Ecto neural progenitor cell (in vitro differentiated cells): ENCODE measurements at regions not wholly inside any gene's neighbourhood (a gene's known extent, or its start where the extent isn't known, plus 50 kb on each side); places are given as distances from the start of the nearest gene placed in this dataset.

Experiments
- DNase-seq: peaks from one replicate; pipeline ENCODE4 v3.0.0-alpha.2; 2018; ENCODE audit warnings: low spot score

DNA sequence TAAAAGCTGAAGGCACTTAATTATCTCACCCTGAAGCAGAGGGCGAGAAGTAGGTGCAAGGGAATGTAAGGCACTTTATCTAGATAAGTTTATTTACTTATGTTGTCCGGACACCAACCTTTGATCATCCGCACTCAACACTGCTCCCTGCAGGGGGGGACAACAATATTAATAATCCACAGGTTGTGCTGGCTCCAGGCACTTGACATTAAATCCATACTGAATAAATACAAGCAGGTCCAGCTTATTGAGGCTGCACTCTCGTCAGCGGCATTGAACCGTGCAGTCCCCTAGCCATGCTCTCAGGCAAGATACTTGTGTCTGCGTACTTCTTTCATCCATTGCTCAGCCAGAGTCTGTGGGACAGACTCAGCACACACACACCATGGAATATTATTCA lies 374.5 kb upstream of the NBEA start:
- DNase-seq, result no peak

DNA sequence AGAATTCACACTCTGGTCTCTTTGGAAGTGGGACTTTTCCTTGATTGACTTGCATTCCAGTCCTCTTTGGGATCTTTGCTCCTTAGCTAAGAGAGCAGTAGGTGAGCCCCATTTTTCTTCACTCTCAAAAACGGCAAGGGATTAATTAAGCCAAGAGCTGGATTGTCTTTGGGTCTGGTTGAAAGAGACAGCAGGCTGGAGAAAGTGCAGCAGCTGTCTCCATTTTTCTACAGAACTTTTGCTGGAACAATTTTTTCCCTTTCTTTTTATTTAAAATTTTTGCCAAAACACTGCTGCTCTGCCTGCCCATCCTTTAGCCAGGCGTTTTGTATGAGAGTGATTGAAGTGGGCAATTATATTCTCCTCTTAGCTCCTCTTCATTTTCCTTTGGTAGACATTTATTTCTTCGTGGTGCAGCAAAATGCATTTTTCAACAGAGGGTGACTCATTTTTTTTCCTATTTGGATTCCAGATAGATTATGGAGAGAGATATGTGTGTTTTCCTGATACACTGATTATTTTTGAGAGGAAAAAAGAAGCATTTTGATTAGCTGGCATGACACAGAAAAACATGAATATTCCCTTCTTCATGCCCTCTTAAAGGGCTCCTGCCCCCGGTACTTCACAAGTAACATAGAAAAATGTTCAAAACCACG lies 371.2 kb upstream of the NBEA start:
- DNase-seq, result no peak

DNA sequence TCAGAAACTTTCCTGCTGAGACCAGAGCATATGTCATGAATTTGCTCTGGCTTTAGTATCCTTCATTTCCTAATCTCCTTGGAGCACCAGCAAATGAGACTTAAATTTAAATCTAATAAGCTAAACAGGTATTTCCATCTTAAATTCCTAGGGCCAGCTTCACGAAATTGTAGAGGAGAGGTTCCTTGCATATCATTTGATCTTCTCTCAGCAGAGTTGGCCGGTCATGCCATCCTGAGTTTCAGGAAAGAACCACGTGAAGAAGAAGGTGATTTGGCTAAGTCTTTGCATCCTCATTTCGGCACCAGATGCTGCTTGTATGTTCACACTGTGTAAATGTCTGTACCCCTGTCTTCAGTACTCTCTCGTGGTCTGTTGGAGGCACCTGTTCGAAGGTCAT lies 370.4 kb upstream of the NBEA start:
- no peak for DNase-seq

DNA sequence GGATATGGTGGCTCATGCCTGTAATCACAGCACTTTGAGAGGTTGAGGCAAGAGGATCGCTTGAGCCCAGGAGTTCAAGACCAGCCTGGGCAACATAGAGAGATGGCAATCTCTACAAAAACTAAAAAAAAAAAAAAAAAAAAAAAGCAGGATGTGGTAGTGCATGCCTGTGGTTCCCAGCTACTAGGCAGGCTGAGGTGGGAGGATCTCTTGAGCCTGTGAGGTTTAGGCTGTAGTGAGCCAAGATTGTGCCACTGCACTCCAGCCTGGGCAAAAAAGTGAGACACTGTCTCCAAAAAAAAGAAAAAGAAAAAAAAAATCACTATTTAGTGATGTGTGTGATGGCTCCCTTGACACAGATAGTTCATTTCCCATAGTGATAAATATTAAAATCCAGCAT lies 365.0 kb upstream of the NBEA start:
- no peak for DNase-seq

DNA sequence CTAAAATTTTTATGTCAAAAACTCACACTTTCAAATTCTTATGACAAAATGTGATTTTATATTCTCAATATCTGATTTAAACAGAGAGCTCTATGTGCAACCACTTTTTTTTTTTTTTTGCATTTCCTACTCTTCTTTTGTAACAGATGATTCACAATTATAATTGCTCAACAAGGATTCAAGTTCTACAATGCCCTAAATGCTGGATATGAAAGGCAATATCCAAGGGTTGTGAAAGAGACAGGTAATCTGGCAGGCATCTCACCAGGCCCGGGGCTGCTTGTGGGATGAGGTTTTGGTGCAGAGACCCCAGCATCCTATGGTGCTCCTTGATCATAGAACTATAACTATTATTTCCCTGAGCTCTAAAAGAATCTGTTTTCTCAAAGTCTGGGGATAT lies 363.6 kb upstream of the NBEA start:
- DNase-seq, result no peak

DNA sequence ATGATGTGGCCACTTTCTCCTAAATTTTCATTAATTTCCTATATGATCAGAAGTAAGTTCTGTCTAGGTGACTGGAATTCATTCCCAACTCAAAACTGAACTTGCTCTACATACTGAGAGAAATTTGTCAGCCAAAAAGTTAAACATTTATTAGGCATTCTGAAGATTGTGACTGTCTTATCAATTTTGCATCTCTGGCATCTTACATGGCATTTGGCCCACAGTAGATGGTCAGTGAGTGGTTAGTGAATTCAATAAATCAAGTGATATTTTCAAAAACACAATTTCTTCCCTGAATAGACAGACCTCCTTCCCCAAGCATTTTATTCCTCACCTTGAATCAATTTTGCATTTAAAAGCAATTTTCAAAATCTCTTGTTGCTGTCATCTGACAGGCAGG lies 363.2 kb upstream of the NBEA start:
- DNase-seq, result no peak

DNA sequence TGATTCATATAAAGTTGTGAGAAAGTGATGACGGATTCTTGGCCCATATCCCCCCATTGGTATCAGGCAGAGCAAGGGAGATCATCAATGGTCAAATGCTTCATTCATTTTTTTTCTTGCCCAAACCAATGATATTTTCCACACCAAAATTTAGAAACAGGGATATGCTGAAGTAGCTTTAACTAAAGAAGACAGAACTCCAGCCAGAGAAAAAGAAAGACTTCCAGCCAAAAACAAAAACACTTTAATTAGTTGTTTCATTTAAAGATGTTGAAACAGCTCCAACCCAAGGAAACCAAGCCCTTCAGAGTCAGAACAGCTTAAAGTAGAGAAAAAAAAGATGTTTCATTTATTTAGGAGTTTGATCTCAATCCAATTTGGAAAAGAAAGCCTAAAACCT lies 358.9 kb upstream of the NBEA start:
- DNase-seq, result no peak

DNA sequence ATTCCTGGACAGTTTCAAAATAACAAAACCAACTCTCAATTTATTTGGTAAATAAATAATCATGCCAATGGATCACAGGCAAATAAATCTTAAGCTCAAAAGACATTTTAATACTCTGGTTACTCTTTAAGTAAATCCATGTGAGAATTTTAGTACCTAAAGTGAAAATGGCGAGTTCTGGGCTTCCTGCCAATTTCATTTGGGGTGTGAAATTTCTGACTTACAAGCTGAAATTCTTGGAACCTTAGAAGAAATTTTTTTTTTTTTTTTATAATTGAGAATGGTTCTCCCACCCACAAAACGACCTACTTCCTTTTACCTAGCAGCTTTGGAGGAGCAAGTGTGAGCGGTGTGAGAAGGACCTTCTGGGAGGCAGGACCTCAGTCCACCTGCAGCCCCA lies 354.5 kb upstream of the NBEA start:
- DNase-seq, result no peak

DNA sequence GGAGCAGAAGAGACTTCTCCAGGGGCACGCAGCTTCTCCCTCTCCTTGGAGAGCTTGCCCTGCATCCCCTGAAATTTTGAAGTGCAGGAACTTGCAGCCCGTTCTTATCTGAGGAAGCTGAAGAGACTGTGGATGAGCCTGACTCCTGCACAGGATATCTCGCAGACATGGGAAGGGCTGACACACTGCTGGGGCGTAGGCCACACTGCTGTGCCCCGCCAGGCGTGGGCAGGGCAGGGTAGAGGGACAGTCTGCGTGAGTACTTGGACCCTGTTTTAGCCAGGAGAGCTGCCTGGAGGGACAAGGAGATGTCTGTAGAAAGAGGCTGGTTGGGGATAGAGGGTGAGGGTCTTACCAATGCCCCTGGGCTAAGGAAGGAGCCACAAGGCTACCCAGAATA lies 353.7 kb upstream of the NBEA start:
- DNase-seq, result no peak

DNA sequence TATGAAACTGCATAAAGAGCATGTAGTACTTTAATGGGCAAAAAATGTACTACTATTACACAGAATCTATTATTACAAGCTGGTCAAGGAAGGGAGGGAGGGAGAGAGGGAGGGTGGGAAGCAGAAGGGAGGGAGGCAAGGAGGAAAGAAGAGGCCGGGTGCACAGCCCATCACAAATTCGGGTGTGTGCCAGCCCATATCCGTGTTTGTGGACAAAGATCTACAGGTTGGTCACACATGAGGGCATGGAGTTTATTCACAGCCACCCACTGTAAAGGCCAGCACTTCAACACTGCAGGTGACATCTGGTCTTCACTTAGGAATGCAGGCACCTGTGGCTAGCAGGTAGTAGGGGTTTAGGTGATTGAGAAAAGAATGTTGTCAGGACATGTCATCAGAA lies 352.5 kb upstream of the NBEA start:
- no peak for DNase-seq

DNA sequence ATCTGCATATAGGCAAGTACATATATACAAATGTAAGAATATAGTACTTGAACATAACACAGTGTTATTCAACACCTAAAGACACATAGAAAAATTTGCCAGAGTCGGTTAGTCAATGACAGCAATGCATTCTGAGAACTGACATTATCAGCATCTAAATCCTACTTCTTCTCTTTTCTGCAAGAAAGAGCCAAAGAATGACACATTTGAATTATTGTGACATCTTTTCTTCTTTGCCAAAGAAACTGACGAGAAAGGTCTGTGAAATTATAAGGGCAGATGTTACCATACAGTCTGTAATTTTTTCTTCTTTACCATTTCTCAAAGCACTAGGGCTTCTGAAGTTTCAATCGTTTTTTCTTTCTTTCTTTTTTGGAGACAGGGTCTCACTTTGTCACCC lies 350.9 kb upstream of the NBEA start:
- DNase-seq, result no peak

DNA sequence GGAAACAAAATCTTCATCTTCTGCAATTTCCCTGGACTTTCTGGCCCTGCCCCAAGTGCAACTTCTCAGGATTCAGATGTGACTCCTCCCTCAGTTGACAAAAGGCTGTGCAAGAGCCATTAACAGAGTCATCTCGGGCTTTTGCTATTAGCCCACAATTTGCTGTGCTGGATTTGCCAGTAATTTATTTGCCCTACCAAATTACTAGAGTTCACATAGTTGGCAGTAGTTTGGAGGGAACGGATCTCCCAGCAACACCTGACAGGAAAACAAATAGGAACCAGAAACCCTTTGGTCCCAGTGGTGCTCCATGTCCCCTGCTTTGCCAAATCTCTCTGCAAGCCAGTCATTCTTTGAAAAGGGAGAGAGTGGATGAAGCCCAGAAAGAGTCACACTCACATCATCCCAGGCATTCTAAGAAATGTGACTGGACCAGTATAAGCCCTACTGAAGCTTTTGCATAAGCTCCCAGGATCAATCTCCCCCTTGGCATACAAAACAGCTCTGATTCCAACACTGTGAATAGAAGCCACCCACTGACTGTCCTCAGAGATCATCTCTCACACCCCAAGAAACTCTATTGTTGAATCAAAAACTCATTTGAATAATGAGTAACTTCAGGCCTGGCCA lies 350.1 kb upstream of the NBEA start:
- no peak for DNase-seq

DNA sequence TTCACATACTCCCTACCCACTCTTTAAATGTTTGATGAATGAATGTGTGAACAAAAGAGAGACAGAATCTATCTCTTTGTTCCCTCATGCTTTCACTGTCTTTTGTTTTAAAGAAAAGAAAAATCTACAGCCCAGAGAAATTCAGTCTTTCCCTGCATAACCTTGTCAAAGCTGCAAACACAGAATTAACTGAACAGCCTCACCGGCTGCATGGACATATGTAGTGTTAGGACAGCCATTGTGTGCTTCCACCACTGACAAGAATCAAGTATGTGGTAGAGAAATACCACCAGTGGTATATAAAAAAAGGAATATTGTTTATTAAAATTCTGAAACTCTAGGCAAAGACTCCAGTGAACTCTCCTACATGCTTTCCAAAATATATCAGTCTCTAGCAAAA lies 348.4 kb upstream of the NBEA start:
- no peak for DNase-seq

DNA sequence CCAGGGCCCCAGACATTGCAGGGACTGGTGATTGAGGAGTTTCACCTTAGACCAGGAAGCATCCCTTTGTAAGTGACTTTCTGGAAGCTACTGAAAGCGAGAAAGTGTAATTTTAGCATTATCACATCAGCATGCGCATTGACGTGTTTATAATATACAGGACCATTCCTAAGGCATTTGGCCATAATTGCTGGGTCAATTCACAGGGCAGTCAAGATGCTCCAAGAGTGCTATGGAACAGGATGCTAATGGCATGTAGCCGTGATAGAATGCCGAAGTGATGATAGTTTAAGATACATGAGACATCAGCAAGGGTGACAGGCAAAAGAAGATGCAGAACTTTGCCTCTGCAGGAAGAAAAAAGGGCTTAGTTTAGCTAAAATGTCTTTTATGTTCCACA lies 347.6 kb upstream of the NBEA start:
- DNase-seq, result no peak

DNA sequence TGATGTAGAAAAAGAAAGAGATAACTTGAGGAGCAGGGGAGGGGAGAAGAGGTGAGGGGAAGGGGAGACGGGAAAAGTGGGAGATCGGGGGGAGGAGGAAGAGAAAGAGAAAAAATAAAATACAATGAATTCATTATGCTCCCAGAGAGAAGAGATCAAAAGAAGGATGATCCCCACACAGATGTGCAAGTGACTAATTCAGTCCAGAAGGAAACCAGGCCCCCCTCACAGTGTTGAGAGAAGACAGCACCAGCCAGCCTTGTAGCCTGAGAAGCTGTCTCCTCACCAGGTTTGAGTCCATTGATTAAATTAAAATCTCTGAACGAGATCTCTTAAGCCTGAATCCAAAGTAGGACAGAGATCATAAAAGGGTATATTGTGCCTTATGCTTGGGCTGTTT lies 333.7 kb upstream of the NBEA start:
- no peak for DNase-seq

DNA sequence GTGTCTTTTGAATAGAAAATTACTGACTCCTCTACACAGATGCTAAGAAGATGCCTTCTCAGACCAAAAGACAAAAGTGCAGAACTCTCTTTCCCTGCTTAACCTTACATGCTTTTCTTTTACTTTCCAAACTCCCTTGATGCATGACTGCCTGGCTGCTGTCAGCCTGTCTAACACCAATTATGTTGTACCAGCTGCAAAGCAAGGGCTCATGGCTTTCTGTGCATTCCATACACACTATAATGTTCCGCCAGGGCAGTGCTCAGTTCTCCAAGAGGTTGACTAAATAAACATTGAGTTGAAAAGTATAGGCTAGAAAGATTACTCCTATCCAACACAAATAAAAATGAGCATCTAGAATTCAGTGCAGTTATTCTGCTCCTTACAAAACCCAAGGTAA lies 330.4 kb upstream of the NBEA start:
- no peak for DNase-seq

DNA sequence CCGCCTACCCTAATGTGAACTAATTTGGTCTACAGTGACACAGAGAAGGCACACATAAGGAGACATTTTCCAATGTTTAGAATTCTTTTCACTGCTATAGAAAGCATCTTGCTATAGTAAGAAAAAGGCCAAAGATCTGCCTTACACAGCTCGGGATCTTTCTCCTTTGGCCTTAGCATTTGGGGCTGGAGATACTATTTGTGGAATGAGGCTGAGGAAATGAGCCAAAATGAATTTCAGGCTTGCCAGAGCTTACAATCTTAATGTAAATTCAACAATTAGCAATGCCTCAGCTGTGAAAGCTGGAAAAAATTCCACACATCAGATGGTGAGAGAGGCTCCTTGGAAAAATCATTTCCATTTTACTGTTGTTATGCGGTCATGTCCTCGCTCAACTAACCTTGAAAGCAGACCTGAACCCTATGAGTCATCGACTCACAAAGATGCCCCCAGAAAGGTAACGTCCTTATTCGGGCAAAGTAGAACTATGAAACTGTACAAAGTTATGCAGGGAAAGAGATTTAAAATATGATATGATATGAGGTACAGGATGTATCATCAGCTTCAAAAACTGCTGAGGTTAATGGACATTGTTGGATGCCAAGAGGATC lies 324.5 kb upstream of the NBEA start:
- DNase-seq, result no peak

DNA sequence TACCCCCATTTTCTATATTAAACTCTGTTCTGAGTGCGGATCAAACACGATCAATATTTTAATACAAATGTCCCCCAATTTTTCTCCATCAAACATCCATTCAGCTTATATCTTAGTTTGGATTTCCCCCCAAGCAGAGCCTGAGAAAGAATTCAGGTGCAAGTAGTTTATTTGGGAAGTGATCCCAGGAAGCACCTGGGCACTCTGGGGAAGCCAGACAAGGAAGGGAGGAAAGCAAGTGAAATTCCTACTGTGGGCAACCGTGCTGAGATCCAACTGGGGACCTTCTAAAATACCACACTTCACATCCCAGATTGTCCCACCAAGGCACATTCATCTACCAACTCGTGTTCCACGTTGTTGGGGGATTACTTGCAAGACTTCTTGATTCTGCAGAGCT lies 323.4 kb upstream of the NBEA start:
- no peak for DNase-seq

DNA sequence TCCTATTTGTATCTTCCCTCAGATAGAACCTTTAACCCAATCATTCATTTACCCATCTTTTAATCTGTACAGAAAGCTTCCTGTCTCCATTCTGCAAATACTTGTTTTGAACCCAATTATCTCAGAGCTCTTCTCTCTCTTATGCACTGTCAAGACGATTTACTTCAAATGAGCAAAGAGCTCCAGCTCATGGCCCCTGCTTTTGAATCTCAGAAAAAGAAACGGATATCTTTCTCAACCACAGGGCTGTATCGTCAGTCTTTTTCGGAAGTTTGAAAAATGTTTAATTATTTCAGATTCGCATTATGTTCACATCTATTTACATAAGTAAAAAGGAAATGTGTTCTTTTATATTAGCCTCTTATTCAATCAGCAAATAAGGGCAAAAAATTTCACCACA lies 322.7 kb upstream of the NBEA start:
- no peak for DNase-seq

DNA sequence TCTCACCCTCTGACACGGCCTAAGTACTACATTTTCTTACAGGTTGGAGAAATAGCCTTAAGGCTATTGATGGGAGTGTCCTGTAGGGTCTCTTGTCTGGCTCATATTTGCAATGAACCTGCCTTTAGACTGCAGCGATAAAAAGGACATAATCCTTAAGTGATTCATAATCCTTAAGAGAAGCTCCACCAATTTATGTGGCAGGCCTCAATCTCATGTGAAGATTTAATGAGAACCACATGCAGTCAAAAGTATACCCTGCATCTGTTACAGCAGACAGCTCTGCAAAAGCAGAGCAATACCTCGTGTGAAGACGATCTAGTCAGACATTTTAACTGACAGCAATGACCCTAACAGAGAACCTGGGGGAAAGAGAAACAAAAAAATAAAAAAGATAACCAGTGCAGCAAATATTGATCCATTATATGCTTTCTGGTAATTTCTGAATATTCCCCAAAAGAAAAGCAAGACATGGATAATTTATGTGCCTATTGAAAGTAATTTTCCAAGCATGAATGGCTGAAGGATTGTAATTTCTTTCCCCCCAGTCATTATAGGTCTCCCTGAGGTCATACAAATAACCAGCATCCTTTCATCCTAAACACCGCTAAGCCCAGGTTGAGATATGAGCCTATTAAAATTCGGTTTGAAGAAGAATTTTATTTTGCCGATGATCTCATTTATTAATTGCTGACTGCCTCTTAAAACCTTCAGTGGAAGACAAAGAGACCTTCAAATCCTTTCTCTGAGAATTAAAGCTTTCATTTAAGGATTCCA lies 321.8 kb upstream of the NBEA start:
- DNase-seq, result no peak

DNA sequence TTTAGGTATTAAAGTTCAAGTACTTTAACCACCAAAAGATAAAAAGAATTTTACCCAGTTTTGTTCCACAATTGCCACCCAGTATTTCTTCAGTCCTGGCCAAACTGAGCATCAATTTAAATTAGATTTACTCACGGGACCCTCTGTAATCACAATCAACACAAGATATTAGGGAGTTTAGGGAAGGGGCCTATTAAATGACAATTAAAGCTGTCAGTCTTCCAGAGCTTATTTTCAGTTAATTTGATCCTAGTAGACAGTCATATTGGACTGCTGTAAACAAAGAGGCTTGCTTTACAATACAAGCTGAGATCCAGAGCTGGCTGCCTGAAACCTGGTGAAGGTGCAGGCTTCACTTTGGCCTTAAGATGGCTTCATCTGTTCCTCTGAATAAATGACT lies 321.2 kb upstream of the NBEA start:
- DNase-seq, result no peak

DNA sequence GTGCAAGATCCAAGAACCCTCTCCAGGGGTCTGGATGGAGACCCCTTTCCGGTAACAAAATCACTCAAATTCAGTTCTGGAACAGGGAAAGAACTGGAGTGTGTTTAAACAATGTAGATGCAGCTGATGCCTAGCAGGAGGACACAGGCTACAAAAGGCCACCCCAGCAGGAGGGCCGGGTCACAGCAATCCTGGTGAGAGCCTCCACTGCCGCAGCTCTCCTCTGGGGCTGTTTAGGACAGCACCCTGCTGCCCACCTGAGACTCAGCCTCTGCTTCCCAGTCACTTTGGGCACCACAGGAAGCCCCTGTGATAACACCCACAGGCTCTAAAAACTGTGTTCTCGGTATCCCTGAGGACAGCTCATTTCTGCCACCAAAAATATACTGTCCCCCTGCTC lies 318.7 kb upstream of the NBEA start:
- DNase-seq, result no peak

DNA sequence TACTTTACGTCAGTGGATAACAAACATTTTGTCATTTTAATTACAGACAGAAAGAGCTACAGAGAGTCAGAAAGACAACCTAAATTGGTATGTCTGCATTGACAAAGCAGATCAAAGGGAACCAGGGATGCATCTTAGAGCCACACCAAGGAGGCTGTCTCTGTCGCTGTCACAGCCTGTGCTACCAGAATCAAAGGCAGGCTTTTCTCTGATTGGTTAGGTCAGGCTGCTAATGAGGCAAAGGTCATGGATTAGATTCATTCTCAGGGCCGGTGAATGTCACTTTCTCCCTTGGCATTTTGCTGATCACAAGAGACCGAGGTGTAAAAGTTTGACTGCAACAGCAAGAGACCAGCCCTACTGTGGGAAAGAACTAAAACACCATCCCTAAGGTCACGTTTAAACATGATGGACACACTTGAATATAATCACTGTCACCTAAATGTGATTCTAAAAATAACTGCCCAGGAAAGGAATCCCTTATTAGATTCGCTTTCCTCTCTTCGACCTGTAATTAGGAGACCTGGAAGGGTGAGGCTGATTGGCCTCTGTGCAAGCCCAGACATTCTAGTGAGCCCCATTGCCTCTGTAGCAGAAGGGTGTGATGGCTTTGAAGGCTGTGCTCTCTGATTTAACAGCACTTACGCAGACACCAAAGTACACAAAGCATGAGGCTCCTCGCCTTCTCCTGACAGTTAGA lies 314.4 kb upstream of the NBEA start:
- peak; percentile 50 for DNase-seq
